ENCODE measurements at regions not wholly inside any gene's neighbourhood (a gene's known extent, or its start where the extent isn't known, plus 50 kb on each side); places are given as distances from the start of the nearest gene placed in this dataset.

DNA sequence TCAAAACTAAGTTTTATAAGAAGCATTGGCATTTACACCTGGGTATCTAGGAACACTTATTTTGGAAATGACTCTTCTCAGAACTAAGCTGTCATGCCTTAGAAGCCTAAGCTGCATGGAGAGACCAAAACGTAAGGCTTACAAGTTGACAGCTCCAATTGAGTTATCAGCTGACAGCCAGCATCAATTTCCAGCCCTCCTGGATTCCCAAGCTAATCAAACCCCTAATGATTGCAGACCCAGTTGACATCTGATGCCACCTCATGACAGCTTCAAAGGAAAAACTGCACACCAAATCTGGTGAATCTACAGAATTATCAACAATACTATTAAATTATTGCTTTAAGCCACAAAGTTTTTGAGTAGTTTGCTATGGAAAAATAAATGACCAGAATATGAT lies 187.6 kb upstream of the PRMT6 start:
- FAIRE-seq (no peak), DNase-seq (ENCODE audit: low spot score in 2 of 2) (no peak)

DNA sequence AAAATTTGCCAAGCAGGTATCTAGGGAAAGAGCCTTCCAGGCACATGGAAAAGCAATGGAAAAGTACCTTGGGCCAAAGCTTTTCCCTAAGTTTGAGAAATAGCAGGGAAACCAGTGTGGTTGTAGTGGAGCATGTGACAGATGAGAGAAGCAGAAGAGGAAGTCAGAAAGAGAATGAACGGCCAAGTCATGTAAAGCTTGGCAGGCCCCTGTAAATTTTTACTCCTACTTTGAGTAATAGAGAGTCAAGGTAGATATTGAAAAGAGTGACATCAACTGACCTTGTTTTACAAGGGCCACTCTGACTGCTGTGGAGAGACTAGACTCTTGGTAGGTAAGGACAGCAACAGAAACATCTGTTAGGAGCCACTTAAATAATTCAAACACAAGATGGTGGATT lies 180.9 kb upstream of the PRMT6 start:
- FAIRE-seq (no peak), DNase-seq (ENCODE audit: low spot score in 2 of 2) (no peak)

DNA sequence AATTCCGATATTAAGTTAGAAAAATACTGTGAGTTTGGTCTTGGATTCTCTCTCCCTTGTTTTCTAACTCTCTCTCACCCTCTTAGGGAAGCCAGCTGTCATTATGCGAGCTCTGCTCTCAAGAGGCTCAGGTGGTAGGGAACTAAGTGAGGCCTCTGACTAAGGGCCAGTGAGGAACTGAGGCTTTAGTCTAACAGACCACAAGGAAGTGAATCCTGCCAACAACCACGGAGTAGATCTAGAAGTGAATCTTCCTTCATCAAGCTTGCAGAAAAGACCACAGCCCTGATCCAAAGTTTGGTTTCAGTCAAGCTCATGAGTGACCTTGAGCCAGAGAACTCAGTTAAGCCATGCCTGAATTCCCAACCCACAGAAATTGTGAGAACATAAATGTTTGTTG lies 180.1 kb upstream of the PRMT6 start:
- no peak for FAIRE-seq
- no peak for DNase-seq (ENCODE audit: low spot score in 2 of 2)

DNA sequence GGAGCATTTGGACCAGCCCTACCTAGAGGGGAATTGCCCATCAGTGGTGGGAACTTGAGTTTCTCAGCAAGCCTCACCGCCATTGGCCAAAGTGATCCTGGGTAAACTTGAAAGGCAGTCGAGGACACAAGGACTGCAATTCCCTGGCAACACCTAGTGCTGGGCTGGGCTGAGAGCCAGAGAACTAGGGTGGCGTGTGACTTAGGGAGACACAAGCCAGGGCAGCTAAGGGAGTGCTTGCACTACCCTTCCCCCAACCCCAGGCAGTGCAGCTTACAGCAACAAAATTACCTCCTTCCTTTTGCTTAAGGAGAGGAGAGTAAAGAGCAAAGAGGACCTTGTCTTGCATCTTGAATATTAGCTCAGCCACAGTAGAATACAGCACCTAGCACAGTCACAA lies 176.9 kb upstream of the PRMT6 start:
- FAIRE-seq (no peak), DNase-seq (ENCODE audit: low spot score in 2 of 2) (no peak)

DNA sequence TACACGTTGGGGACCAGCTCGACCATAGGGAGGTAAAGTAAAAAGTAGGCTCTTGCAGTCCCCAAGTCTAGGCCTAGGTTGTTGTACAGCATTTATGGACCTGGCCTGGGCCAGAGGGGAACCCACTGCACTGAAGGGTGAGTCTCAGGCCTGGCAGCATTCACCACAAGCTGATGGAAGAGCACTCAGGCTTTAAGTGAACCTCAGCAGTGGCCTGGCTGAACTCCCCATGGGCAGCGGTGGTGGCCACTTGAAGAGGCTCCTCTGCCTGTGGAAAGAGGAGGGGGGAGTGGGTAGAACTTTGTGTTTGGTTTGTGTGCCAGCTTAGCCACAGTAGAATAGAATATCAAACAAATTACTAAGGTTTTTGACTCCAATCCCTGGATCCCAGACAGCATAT lies 176.2 kb upstream of the PRMT6 start:
- no peak for FAIRE-seq
- no peak for DNase-seq (ENCODE audit: low spot score in 2 of 2)

DNA sequence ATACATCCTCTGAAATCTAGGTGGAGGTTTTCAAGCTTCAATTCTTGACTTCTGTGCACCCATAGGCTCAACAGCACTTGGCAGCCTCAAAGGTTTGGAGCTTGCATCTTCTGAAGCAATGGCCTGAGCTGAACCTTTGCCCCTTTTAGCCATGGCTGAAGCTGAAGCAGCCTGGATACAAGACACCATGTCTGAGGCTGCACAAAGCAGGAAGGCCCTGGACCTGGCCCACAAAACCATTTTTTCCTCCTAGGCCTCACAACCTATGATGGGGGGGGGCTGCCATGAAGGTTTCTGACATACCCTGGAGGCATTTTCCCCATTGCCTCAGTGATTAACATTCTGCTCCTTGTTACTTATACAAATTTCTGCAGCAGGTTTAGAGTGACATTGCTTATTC lies 173.3 kb upstream of the PRMT6 start:
- DNase-seq (ENCODE audit: low spot score in 2 of 2) = no peak
- FAIRE-seq = no peak

DNA sequence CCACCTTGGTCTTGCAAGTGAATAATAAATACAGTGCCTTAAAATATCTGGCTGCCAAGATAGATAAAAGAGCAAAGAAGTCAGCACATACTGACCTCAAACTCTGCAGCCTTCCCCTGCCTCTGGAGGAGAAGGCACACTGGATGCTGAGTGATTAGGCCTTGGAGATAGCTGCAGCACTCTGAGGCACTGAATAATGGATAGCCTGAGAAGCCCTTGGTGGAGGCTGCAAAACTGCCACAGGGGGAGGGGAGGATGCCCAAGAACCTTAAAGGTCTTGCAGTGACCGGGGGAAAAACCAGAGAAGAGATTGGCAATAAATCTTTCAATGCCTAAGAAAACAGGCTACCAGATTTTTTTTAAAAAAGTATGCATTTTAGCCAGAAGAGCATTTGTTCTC lies 167.4 kb upstream of the PRMT6 start:
- DNase-seq (ENCODE audit: low spot score in 2 of 2) (no peak), FAIRE-seq (no peak)

DNA sequence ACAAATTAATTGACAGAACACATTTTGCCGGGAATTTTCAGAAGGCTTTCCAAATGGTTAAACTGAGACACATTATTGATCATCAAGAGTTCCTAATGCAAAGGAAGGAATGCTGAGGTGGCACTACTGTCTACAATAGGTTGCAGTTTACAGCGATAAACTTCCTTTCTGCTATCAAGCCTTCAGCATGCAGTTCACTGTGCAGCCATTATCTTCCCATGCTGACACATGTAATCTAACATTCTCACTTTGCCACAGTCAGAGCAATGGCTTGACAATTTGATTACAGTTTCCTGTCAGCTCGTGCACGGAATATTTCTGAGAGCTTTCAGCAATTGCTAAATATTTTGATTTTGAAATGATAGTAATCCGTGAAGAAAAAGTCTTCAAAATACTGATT lies 166.9 kb upstream of the PRMT6 start:
- FAIRE-seq = no peak

DNA sequence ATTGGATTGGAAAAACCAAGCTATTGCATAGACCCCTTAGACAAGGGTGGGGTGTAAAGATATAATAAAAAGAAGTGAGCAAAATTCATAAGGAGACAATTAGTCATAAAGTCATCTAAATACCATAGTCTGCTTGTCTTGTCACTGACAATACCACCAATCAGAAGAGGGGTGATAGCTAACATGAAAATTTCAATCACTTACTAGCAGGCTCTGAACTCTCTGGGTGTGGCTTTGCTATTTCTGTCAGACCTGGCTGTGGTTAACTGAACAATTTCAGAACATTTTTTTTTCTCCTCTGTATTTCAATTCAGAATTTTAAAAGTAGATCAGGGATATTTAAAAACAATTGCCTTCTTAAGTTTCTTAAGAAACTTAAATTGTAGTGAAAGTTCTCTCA lies 158.5 kb upstream of the PRMT6 start:
- FAIRE-seq (no peak), DNase-seq (ENCODE audit: low spot score in 2 of 2) (no peak)

More for the DNA sequence above, 166.9 kb upstream of the PRMT6 start:
- DNase-seq (ENCODE audit: low spot score in 2 of 2) = no peak

DNA sequence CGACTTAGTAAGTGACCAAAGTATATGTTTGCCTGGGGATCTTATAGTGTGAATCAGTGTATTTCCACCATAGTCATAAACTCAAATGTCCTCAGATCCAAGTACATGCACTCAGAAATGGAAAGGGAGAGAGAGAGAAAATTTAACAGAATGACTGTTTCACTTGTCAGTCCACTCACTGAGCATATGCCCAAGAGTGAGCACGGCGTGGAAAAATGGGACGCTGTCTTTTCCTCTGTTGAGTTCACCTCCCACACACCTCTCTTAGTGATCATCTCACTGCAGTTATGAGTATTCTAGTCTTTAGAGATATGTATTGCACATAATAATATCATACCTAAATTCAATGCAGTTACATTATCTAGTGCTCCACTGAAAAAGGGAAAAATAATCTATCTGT lies 156.8 kb upstream of the PRMT6 start:
- DNase-seq (ENCODE audit: low spot score in 2 of 2) = no peak
- FAIRE-seq = no peak

DNA sequence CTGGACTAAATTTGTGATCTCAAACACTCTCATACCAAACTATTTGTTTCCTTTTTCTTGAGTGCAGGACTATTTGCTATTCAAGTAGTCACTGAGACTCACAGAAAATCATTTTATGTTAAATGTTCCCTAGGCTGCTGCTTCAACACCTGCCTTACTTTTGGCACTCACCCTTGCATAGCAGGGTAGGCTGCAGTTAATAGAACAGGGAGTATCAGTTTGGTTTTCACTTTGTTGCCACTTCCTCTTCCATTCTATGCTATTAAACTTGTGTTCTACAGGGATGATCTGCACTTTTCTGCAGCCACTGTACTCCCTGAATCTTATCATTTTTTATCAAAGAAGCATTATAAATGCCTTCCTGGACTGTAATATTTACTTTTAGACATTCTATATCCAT lies 148.7 kb upstream of the PRMT6 start:
- DNase-seq (ENCODE audit: low spot score in 2 of 2) (no peak), FAIRE-seq (no peak)

DNA sequence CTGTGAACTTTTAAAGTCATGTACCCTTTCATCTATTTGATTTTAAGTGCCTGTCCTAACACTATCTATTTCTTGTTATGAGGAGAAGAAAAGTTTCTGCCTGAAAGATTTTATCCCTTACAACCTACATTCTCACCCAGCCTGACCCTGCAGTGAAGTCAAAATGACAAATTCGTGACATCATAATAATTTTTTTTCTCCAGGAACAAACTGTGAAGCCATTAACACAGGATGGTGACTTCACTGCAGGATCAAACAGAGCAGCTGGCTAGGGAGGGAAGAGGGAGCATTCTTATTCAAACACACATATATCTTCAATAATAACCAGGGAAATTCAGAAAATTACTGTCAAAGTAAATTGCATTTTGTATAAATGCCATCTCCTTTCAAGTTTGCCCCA lies 147.8 kb upstream of the PRMT6 start:
- no peak for DNase-seq (ENCODE audit: low spot score in 2 of 2)
- FAIRE-seq = no peak

DNA sequence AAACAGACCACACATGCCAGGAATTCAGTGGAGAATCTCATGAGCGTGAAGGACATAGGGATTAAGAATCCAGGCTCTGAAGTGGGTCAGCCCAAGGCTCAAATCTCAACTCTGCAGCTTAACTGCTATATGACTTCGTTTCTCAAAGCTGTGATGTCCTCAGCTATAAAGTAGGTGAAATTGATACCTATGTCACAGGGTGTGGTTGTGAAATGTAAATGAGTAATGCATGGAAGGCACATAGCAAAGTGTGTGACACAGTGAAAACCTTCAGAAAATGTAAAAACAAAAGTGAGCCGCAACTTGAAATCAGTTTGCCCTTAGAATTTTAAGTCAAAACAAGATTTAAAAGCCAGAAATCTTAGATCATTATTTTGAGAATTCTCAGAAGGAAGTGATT lies 145.7 kb upstream of the PRMT6 start:
- FAIRE-seq = no peak
- DNase-seq (ENCODE audit: low spot score in 2 of 2) = no peak

DNA sequence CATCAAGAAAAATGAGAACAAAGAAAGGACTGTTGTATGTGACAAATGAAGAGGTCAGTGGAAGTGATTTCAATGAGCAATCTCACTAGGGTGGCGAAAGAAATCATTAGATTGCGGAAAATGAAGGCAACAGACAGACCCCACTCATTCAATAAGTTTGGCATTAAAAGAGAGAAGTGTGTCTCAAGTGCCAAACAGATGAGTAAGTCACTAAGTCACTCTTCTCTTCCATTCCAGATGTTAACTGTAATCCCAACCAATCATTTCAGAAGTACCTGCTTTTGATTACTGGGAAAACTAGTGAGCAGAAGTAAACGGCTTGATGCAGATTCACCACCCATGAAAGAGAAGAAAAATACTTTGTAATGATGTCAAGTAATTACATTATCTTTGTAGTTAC lies 144.3 kb upstream of the PRMT6 start:
- FAIRE-seq (no peak), DNase-seq (ENCODE audit: low spot score in 2 of 2) (no peak)

DNA sequence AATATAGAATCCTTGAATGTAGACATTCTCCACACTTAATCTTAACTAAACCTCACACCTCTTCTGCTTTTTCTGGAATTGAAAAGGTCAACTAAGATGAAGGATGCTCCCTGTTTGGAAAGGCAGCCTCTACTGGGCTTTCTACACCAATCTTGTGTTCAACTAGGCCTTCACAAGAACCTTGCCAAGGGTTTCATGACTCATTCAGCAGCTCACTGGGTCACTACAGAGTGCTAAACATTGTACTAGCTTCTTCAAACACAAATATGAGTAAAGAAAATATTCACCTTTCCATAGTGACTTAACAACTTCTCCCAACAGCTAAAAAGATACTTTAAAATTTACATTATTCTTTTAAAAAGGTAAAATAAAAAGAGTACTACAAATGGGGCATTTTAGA lies 135.3 kb upstream of the PRMT6 start:
- FAIRE-seq = no peak
- no peak for DNase-seq (ENCODE audit: low spot score in 2 of 2)

DNA sequence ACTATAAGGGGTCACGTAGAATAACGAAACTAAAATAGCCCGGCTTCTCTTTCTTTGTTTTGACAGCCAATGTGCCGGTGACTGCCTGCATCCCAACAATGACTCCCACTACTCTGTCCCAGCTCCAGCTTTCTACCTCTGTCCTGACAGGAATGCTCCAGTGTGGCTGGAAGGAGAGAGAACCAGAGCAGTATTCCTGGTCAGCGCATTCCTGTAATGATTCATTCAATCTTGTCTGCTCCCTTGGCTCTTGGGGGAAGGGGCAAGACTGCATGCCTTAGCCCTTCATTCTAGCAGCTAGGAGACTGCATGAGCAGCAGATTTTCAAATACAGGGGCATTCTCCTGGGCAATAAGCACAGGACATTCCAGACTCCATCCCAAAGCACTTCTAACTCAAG lies 132.1 kb upstream of the PRMT6 start:
- FAIRE-seq (no peak), DNase-seq (ENCODE audit: low spot score in 2 of 2) (no peak)

DNA sequence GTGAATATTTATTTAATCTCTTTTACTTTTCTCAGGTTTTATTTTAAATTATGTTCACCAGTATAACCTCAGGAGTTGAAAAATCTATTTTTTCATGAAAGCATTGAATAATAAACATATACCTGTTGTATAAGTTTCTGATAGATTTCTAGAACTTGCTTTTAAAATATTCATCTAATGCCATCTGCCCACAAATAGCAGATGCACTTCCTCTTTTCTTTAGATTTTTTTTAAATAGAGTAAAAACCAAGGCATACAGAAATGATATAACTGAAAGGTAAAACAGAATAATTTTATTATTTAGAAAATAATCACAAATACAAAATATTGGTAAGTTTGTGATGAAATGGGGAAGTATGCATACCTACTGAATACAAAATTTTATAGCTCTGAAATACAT lies 130.7 kb upstream of the PRMT6 start:
- FAIRE-seq (no peak), DNase-seq (ENCODE audit: low spot score in 2 of 2) (no peak)

DNA sequence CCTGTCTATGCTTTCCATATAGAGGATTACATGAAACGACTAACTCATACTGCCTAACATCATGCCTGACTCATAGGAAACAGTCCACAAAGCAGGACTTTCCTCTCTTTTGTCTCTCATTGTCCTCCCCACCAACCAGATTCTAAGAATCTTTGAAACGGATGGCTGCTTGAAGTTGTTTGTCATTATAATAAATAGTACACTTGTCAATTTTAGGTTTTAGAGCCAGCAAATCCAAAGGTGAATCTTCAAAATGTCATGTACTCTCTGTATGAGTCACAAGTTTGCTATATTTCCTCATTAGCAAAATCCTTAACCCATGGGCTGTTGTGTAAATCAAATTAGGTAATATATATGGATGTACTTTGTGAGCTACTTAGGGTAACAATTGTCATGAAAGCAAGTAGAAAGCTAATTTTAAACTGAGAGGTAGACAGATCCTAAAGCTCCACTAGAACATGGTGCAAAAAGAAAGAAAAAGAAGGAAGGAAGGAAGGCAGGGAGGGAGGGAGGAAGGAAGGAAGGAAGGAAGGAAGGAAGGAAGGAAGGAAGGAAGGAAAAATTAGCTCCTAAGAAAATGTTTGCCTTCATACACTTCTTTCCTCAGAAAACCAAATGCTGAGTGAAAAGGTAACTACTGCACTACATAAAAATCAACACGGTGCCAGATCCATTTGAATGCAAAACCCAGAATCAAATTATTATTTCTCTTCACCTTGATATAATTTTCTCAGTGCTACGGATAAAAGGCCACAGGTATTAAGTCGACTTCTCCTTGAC lies 129.5 kb upstream of the PRMT6 start:
- DNase-seq (ENCODE audit: low spot score in 2 of 2) (no peak), FAIRE-seq (no peak)

DNA sequence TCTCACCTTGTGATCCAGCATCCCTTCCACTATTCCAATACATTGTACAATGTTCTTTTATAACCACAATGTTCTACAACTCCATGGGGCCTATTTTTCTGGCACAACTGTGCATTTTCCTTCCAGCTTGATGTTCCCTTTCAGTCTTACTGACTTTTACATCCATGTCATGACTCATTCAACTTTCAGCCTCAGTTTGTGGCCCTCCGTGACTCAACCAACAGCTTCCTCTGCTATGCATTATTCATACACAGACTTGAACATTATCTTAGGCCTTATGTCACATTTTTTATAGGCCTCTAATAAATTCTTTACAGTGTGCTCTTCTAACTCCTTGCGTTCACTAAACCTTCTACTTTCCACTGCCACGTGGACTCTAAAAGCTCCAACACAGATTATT lies 119.4 kb upstream of the PRMT6 start:
- FAIRE-seq (no peak), DNase-seq (ENCODE audit: low spot score in 2 of 2) (no peak)

DNA sequence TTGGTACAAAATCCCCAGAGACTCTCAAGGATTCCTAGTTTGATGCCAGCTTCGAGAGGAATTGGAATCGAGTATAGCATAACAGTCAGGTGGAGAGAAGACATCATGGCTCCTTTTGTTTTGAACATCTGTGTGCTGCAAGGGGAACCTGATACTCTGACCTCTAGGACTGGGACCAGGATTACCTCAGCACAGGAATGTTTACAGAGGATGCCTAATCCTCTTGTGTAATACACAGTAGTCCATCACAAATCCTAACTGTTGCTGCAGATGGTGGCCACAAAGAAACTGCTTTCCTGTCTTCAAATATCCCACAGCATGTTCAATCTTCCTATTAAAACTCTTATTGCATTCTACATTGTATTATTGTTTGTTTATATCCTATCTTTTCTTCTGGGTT lies 111.8 kb upstream of the PRMT6 start:
- FAIRE-seq = no peak
- no peak for DNase-seq (ENCODE audit: low spot score in 2 of 2)

DNA sequence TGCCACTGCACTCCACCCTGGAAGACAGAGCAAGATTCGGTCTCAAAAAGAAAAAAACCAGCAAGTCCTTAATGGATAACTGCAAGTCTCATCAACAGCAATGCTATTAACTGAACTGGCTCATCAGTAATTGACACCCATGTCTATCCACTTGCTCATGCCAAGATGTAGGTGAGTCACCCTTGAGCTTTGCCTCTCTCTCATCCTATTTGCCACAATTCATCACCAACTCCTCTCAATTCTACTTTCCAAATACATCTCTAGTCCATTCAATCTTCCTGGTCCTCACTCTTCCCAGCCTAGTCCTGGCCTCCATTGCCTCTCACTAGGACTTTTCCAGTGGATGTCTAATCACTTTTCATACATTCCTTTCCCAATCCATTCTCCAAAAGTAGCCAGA lies 103.7 kb upstream of the PRMT6 start:
- FAIRE-seq (no peak), DNase-seq (ENCODE audit: low spot score in 2 of 2) (no peak)

DNA sequence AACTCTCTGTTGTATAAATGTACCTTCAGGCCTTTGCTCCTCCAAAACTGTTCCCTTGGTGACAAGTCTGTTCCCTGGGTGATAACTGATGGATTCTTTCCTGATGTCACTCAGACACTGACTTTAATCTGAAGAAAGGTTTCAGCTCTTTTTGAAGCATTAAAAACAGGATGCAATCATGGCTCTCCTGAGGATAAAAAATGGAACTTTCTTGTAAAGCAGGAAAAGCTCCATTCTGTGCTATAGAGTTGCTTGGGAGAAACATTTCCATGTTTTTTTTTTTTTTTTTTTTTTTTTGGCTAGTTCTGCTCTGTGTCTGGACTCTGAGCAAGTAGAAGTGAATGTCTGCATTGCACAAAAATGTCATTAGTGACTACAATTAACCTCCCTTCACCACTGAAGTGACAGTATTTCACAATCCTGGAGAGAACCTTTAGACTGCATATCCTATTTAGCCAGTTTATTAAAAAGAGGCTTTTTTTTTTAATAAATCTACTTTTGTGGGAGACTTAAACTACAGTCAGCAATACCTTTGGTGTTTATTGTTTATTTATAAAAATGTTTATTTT lies 101.7 kb upstream of the PRMT6 start:
- DNase-seq (ENCODE audit: low spot score in 2 of 2) = no peak
- FAIRE-seq = no peak

DNA sequence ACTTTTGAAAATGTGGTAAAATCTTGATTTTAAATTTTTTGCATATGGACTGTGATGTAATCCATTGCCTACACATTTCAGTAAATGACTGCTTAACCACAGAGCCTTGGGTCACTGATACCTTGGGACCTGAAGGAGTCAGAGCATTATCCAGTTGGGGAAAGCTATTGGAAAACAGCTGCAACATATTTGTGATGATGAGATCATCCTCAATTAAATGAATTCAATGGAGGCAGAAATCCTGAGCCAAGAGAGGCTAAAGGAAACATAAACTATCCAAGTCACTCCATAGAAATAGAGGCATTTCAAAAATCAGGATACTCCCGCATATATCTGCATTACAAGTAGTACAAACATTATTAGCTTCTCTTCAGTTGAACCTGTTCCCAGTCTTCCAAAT lies 99.8 kb upstream of the PRMT6 start:
- DNase-seq (ENCODE audit: low spot score in 2 of 2) = no peak
- FAIRE-seq = no peak
